ENCODE measurements at regions not wholly inside any gene's neighbourhood (a gene's known extent, or its start where the extent isn't known, plus 50 kb on each side); places are given as distances from the start of the nearest gene placed in this dataset.
"Not testable (repeated sequence)": the region's sequence is repeated elsewhere in the genome, so short reads cannot be mapped to it uniquely, and the experiment has no call there.

- DNase-seq (ENCODE audit: low read depth) = no peak
Observed at GRCh38 chr5:44942524-44943001, 133.8 kb downstream of the MRPS30 start.

GRCh38 chr5:44943647-44944046, 134.9 kb downstream of the MRPS30 start:
- no peak for DNase-seq (ENCODE audit: low read depth)

- no peak for DNase-seq (ENCODE audit: low read depth)
Observed at GRCh38 chr5:44945743-44946142, 137.0 kb downstream of the MRPS30 start.

GRCh38 chr5:44949687-44950086, 140.9 kb downstream of the MRPS30 start:
- DNase-seq (ENCODE audit: low read depth) = no peak

- no peak for DNase-seq (ENCODE audit: low read depth)
Observed at GRCh38 chr5:44951371-44951770, 142.6 kb downstream of the MRPS30 start.

GRCh38 chr5:44952376-44952775, 143.6 kb downstream of the MRPS30 start:
- no peak for DNase-seq (ENCODE audit: low read depth)

- DNase-seq (ENCODE audit: low read depth) = no peak
Observed at GRCh38 chr5:44953078-44953477, 144.3 kb downstream of the MRPS30 start.

GRCh38 chr5:44958943-44959454, 150.3 kb downstream of the MRPS30 start:
- DNase-seq (ENCODE audit: low read depth) = not testable (repeated sequence)

GRCh38 chr5:44969825-44970224, 161.1 kb downstream of the MRPS30 start:
- no peak for DNase-seq (ENCODE audit: low read depth)

- DNase-seq (ENCODE audit: low read depth) = not testable (repeated sequence)
Observed at GRCh38 chr5:44970963-44971362, 162.2 kb downstream of the MRPS30 start.

- DNase-seq (ENCODE audit: low read depth) = no peak
Observed at GRCh38 chr5:44974813-44975212, 166.1 kb downstream of the MRPS30 start.

GRCh38 chr5:44981708-44982107, 173.0 kb downstream of the MRPS30 start:
- no peak for DNase-seq (ENCODE audit: low read depth)

GRCh38 chr5:44983006-44983405, 174.3 kb downstream of the MRPS30 start:
- no peak for DNase-seq (ENCODE audit: low read depth)

GRCh38 chr5:44987026-44987425, 178.3 kb downstream of the MRPS30 start:
- DNase-seq (ENCODE audit: low read depth) = no peak

GRCh38 chr5:44991693-44992092, 182.9 kb downstream of the MRPS30 start:
- no peak for DNase-seq (ENCODE audit: low read depth)

- no peak for DNase-seq (ENCODE audit: low read depth)
Observed at GRCh38 chr5:44993286-44993685, 184.5 kb downstream of the MRPS30 start.

- no peak for DNase-seq (ENCODE audit: low read depth)
Observed at GRCh38 chr5:44997506-44997905, 188.8 kb downstream of the MRPS30 start.

GRCh38 chr5:45007102-45007501, 198.4 kb downstream of the MRPS30 start:
- DNase-seq (ENCODE audit: low read depth) = not testable (repeated sequence)

GRCh38 chr5:45017568-45017967, 208.8 kb downstream of the MRPS30 start:
- DNase-seq (ENCODE audit: low read depth) = no peak

GRCh38 chr5:45029553-45029952, 220.8 kb downstream of the MRPS30 start:
- DNase-seq (ENCODE audit: low read depth) = no peak

GRCh38 chr5:45035991-45036390, 227.2 kb downstream of the MRPS30 start:
- DNase-seq (ENCODE audit: low read depth) = no peak

GRCh38 chr5:45037927-45038326, 229.2 kb downstream of the MRPS30 start:
- DNase-seq (ENCODE audit: low read depth) = no peak

- DNase-seq (ENCODE audit: low read depth) = no peak
Observed at GRCh38 chr5:45038366-45038987, 229.7 kb downstream of the MRPS30 start.

- DNase-seq (ENCODE audit: low read depth) = no peak
Observed at GRCh38 chr5:45042283-45042682, 233.5 kb downstream of the MRPS30 start.
